Endothelial cell of umbilical vein (primary cell): ENCODE measurements at regions not wholly inside any gene's neighbourhood (a gene's known extent, or its start where the extent isn't known, plus 50 kb on each side); places are given as distances from the start of the nearest gene placed in this dataset.

Source experiments
- BruUV-seq: library from RNA; stranded (reverse); fragments of 400-500 nt; replicated peaks from 2 replicates; lab custom pipeline; 2021; lab: Mats Ljungman, UMichigan
- CTCF ChIA-PET: fragments of 300-600, 350-600 bp; sonication (Branson Sonifier 250); formaldehyde crosslinking; loops from one replicate; lab custom pipeline; 2021; ENCODE audit warnings: antibody characterized with exemption, inconsistent platforms; lab: Charles Lee
- POLR2A ChIA-PET: fragments of 300-600, 350-600 bp; sonication (Branson Sonifier 250); formaldehyde crosslinking; loops from one replicate; lab custom pipeline; 2021; ENCODE audit warnings: antibody characterized with exemption, inconsistent platforms; lab: Charles Lee
- DNase-seq: peaks from one replicate; pipeline ENCODE4 v3.0.0-alpha.2; 2011; ENCODE audit warnings: low read depth, low spot score
- FAIRE-seq: peaks from 2 replicates; lab custom pipeline; 2011; peaks lifted over from hg19 to GRCh38; lab: Jason Lieb, UNC
- H2AFZ ChIP-seq: 2 replicates; pipeline ENCODE4 v1.6.0; 2012; ENCODE audit warnings: low read depth, low read length, control low read depth, inconsistent platforms
- H3K27ac ChIP-seq: 2 replicates; pipeline ENCODE4 v1.5.1; 2011; ENCODE audit warnings: low read depth, mild to moderate bottlenecking, control low read depth, low read length, moderate library complexity; ENCODE audit not compliant: insufficient read depth
- H3K27me3 ChIP-seq, 2 experiments: 2 replicates each; pipeline versions ENCODE4 v1.6.0 to v1.6.1; 2011; ENCODE audit warnings: low read length in 2 of 2, mixed read lengths in 1 of 2; ENCODE audit not compliant: control insufficient read depth in 2 of 2, insufficient read depth in 2 of 2
- H3K36me3 ChIP-seq, 2 experiments: 2 replicates in 1 of 2; 3 replicates in 1 of 2; pipeline ENCODE4 v1.5.1; 2011; ENCODE audit warnings: low read length in 2 of 2, mild to moderate bottlenecking in 1 of 2, moderate library complexity in 1 of 2; ENCODE audit not compliant: control insufficient read depth in 2 of 2, insufficient read depth in 2 of 2; ENCODE audit errors: extremely low read depth in 1 of 2
- H3K4me1 ChIP-seq: 3 replicates; pipeline ENCODE4 v1.5.1; 2011; ENCODE audit warnings: mild to moderate bottlenecking, low read length; ENCODE audit not compliant: control insufficient read depth, insufficient read depth; ENCODE audit errors: extremely low read depth
- H3K4me2 ChIP-seq: 2 replicates; pipeline ENCODE4 v1.6.1; 2011; ENCODE audit warnings: low read length, control low read depth, mixed read lengths; ENCODE audit not compliant: insufficient read depth
- H3K4me3 ChIP-seq, 3 experiments: fragments of 200-600 bp in 1 of 3; sonication (generic), shearing (Covaris generic) in 1 of 3; replicated peaks in 1 of 3; 2 replicates each; pipeline ENCODE4 v1.5.1; 2011 to 2016; ENCODE audit warnings: control low read depth in 3 of 3, low read length in 3 of 3, mild to moderate bottlenecking in 2 of 3, inconsistent platforms in 1 of 3, low read depth in 1 of 3, moderate library complexity in 1 of 3; ENCODE audit not compliant: insufficient read depth in 1 of 3
- H3K79me2 ChIP-seq: 2 replicates; pipeline ENCODE4 v1.6.0; 2012; ENCODE audit warnings: low read length, inconsistent platforms; ENCODE audit not compliant: control insufficient read depth, insufficient read depth
- H3K9ac ChIP-seq: replicated peaks from 2 replicates; pipeline ENCODE3; 2011; ENCODE audit warnings: low read length, control low read depth; ENCODE audit not compliant: insufficient read depth; ENCODE audit errors: extremely low read depth
- H3K9me1 ChIP-seq: replicated peaks from 3 replicates; pipeline ENCODE4 v1.6.0; 2011; ENCODE audit warnings: mild to moderate bottlenecking, low read length; ENCODE audit not compliant: control insufficient read depth, insufficient read depth; ENCODE audit errors: extremely low read depth
- H3K9me3 ChIP-seq: replicated peaks from 2 replicates; pipeline ENCODE4 v1.5.1; 2012; ENCODE audit warnings: low read length, inconsistent platforms; ENCODE audit not compliant: control insufficient read depth, insufficient read depth
- H4K20me1 ChIP-seq: replicated peaks from 2 replicates; pipeline ENCODE3; 2011; ENCODE audit warnings: mild to moderate bottlenecking, low read length; ENCODE audit not compliant: control insufficient read depth, insufficient read depth; ENCODE audit errors: extremely low read depth
- CTCF ChIP-seq, 2 donors: IDR thresholded peaks; 1 replicate in 1 of 2; 2 replicates in 1 of 2; pipeline ENCODE4 v1.5.1; 2011; ENCODE audit warnings: low read length in 2 of 2, mild to moderate bottlenecking in 2 of 2, moderate library complexity in 2 of 2, control low read depth in 1 of 2, inconsistent platforms in 1 of 2, low read depth in 1 of 2; ENCODE audit not compliant: insufficient read depth in 1 of 2; ENCODE audit errors: extremely low read depth in 1 of 2
- EZH2 ChIP-seq: IDR thresholded peaks from 2 replicates; pipeline ENCODE4 v1.6.1; 2012; ENCODE audit warnings: borderline replicate concordance, low read depth, mild to moderate bottlenecking, moderate library complexity, low read length, inconsistent platforms; ENCODE audit not compliant: severe bottlenecking
- FOS ChIP-seq: IDR thresholded peaks from 2 replicates; pipeline ENCODE4 v1.6.1; 2011; ENCODE audit warnings: mild to moderate bottlenecking, low read length, moderate library complexity, borderline replicate concordance; ENCODE audit not compliant: insufficient read depth
- GATA2 ChIP-seq: IDR thresholded peaks from 2 replicates; pipeline ENCODE4 v1.7.0; 2011; ENCODE audit warnings: low read depth, mild to moderate bottlenecking, moderate library complexity, mixed read lengths, low read length; ENCODE audit not compliant: insufficient read length, insufficient read depth
- JUN ChIP-seq: IDR thresholded peaks from 2 replicates; pipeline ENCODE4 v1.6.1; 2011; ENCODE audit warnings: borderline replicate concordance, low read depth; ENCODE audit not compliant: insufficient read length, insufficient read depth
- MAX ChIP-seq: IDR thresholded peaks from 2 replicates; pipeline ENCODE4 v1.6.1; 2011; ENCODE audit not compliant: insufficient read depth, insufficient read length
- MYC ChIP-seq: IDR thresholded peaks from one replicate; pipeline ENCODE4 v1.6.1; 2011; ENCODE audit warnings: mild to moderate bottlenecking, low read depth, low read length
- POLR2AphosphoS5 ChIP-seq: IDR thresholded peaks from 2 replicates; pipeline ENCODE4 v1.6.1; 2012; ENCODE audit warnings: low read depth, mild to moderate bottlenecking, control low read depth, low read length, moderate library complexity; ENCODE audit not compliant: insufficient read depth
- dilution Hi-C: fragments of 300-500 bp; cut with MboI; formaldehyde crosslinking; loops from one replicate; pipeline ENCODE4 v1.15.0; 2019; ENCODE audit warnings: low sequenced_read_pairs; ENCODE audit not compliant: extremely low pct_ligation_motif_present
- intact Hi-C: fragments of 100-400 bp; cut with micrococcal nuclease; formaldehyde crosslinking; loops from one replicate; pipeline ENCODE4 v1.10.0; 2022

- no peak overlapping the region for H3K4me2 ChIP-seq
- H3K79me2 ChIP-seq: no peaks in the 10 kb centered on the region
- H3K4me3 ChIP-seq: no peak overlapping the region
- TF ChIP-seq GATA2 (no peak), MAX (no peak), EZH2 (no peak), POLR2AphosphoS5 (no peak), CTCF (IDR thresholded peaks at IDR 0.05; ENCODE audit: extremely low read depth in 1 of 2, insufficient read depth in 1 of 2, low read depth in 1 of 2, low read length in 2 of 2) (no peak), FOS (no peak), MYC (no peak), JUN (no peak)
- peaks cover 3% of the 10 kb centered on the region for H3K4me1 ChIP-seq
- FAIRE-seq (peak; percentile 43), DNase-seq (no peak)
- POLR2A ChIA-PET: no interaction called here
- H3K36me3 ChIP-seq: no peaks in the 10 kb centered on the region
- intact Hi-C loops (loop anchor here (5.0 kb wide), 1 partner anchor 142 kb away; no protein-coding TSS in a partner anchor), dilution Hi-C loops (no loop called here)
- H3K27me3 ChIP-seq: no peaks in the 10 kb centered on the region
- H4K20me1 ChIP-seq: no peaks in the 10 kb centered on the region
- BruUV-seq: no TSS peak
- no peak overlapping the region for H3K27ac ChIP-seq
- no peaks in the 10 kb centered on the region for H3K9me1 ChIP-seq
- no peaks in the 10 kb centered on the region for H3K9me3 ChIP-seq
- no peak overlapping the region for H2AFZ ChIP-seq
- no peak overlapping the region for H3K9ac ChIP-seq
- CTCF ChIA-PET: interaction anchor here (0.9 to 2.2 kb wide), 6 partner anchors 9 to 300 kb away, joined by 3 to 10 read pairs (median 5); no protein-coding TSS in a partner anchor
Measured at GRCh38 chr20:53879048-53879684, 191.2 kb downstream of the BCAS1 start.
